Peyer's patch (tissue), 4 donors: ENCODE measurements at regions not wholly inside any gene's neighbourhood (a gene's known extent, or its start where the extent isn't known, plus 50 kb on each side); places are given as distances from the start of the nearest gene placed in this dataset.

ENCODE experiments used
- CTCF ChIP-seq, 6 experiments: fragments of 450-650 bp in 4 of 6; fragments of 200-600 bp in 2 of 6; sonication (generic) in 1 of 6; IDR thresholded peaks; one replicate each; pipeline ENCODE4 v1.5.1; 2017 to 2019; ENCODE audit warnings: antibody characterized with exemption in 6 of 6, mild to moderate bottlenecking in 3 of 6, moderate library complexity in 1 of 6
- POLR2A ChIP-seq, 2 donors: fragments of 450-650 bp; IDR thresholded peaks; one replicate each; pipeline ENCODE4 v1.5.1; 2017; ENCODE audit warnings: antibody characterized with exemption in 2 of 2, mild to moderate bottlenecking in 2 of 2, moderate library complexity in 2 of 2

GRCh38 chr3:195005759-195006510 is 265.0 kb downstream of the XXYLT1 start:
- TF ChIP-seq CTCF (IDR thresholded peaks at IDR 0.05) (no peak), POLR2A (IDR thresholded peaks at IDR 0.05) (no peak)
